ENCODE measurements at regions not wholly inside any gene's neighbourhood (a gene's known extent, or its start where the extent isn't known, plus 50 kb on each side); places are given as distances from the start of the nearest gene placed in this dataset.

- TF ChIP-seq ZNF274 (IDR thresholded peaks at IDR 0.05; ENCODE audit: low read depth, low read length) = no peak
- no peak overlapping the region for H3K4me3 ChIP-seq (ENCODE audit: low read length)
These were observed 412.4 kb downstream of the SUCLA2 start for GRCh38 chr13:47588676-47589075.

GRCh38 chr13:47572375-47572774 is 428.7 kb downstream of the SUCLA2 start:
- H3K4me3 ChIP-seq (ENCODE audit: low read length) = no peak overlapping the region
- no peak for TF ChIP-seq ZNF274 (IDR thresholded peaks at IDR 0.05; ENCODE audit: low read depth, low read length)

- TF ChIP-seq ZNF274 (IDR thresholded peaks at IDR 0.05; ENCODE audit: low read depth, low read length) = no peak
These were observed 437.0 kb downstream of the SUCLA2 start for GRCh38 chr13:47564041-47564440.

GRCh38 chr13:47556703-47557102 is 444.4 kb downstream of the SUCLA2 start:
- H3K4me3 ChIP-seq (ENCODE audit: low read length) = no peak overlapping the region
- TF ChIP-seq ZNF274 (IDR thresholded peaks at IDR 0.05; ENCODE audit: low read depth, low read length) = no peak

More at GRCh38 chr13:47564041-47564440, 437.0 kb downstream of the SUCLA2 start:
- no peak overlapping the region for H3K4me3 ChIP-seq (ENCODE audit: low read length)

- TF ChIP-seq ZNF274 (IDR thresholded peaks at IDR 0.05; ENCODE audit: low read depth, low read length) = no peak
- no peak overlapping the region for H3K4me3 ChIP-seq (ENCODE audit: low read length)
These were observed 445.8 kb downstream of the SUCLA2 start for GRCh38 chr13:47555235-47555634.

GRCh38 chr13:47553329-47553977 is 447.6 kb downstream of the SUCLA2 start:
- no peak for TF ChIP-seq ZNF274 (IDR thresholded peaks at IDR 0.05; ENCODE audit: low read depth, low read length)
- H3K4me3 ChIP-seq (ENCODE audit: low read length) = no peak overlapping the region

- TF ChIP-seq ZNF274 (IDR thresholded peaks at IDR 0.05; ENCODE audit: low read depth, low read length) = no peak
These were observed 451.8 kb downstream of the SUCLA2 start for GRCh38 chr13:47549219-47549752.

GRCh38 chr13:47548294-47548840 is 452.7 kb downstream of the SUCLA2 start:
- no peak overlapping the region for H3K4me3 ChIP-seq (ENCODE audit: low read length)
- no peak for TF ChIP-seq ZNF274 (IDR thresholded peaks at IDR 0.05; ENCODE audit: low read depth, low read length)

More at GRCh38 chr13:47549219-47549752, 451.8 kb downstream of the SUCLA2 start:
- no peak overlapping the region for H3K4me3 ChIP-seq (ENCODE audit: low read length)

- no peak for TF ChIP-seq ZNF274 (IDR thresholded peaks at IDR 0.05; ENCODE audit: low read depth, low read length)
- H3K4me3 ChIP-seq (ENCODE audit: low read length) = no peak overlapping the region
These were observed 454.5 kb downstream of the SUCLA2 start for GRCh38 chr13:47546391-47547225.

GRCh38 chr13:47545201-47546024 is 455.7 kb downstream of the SUCLA2 start:
- no peak for TF ChIP-seq ZNF274 (IDR thresholded peaks at IDR 0.05; ENCODE audit: low read depth, low read length)
- H3K4me3 ChIP-seq (ENCODE audit: low read length) = no peak overlapping the region

- no peak for TF ChIP-seq ZNF274 (IDR thresholded peaks at IDR 0.05; ENCODE audit: low read depth, low read length)
- H3K4me3 ChIP-seq (ENCODE audit: low read length) = no peak overlapping the region
These were observed 461.8 kb downstream of the SUCLA2 start for GRCh38 chr13:47539317-47539716.

- no peak for TF ChIP-seq ZNF274 (IDR thresholded peaks at IDR 0.05; ENCODE audit: low read depth, low read length)
- no peak overlapping the region for H3K4me3 ChIP-seq (ENCODE audit: low read length)
These were observed 477.3 kb downstream of the SUCLA2 start for GRCh38 chr13:47523771-47524170.

- no peak overlapping the region for H3K4me3 ChIP-seq (ENCODE audit: low read length)
- TF ChIP-seq ZNF274 (IDR thresholded peaks at IDR 0.05; ENCODE audit: low read depth, low read length) = no peak
These were observed 479.1 kb downstream of the SUCLA2 start for GRCh38 chr13:47521890-47522487.

Data from GM08714 (cell line).